ENCODE measurements at regions not wholly inside any gene's neighbourhood (a gene's known extent, or its start where the extent isn't known, plus 50 kb on each side); places are given as distances from the start of the nearest gene placed in this dataset.
"Not testable (repeated sequence)": the region's sequence is repeated elsewhere in the genome, so short reads cannot be mapped to it uniquely, and the experiment has no call there.

DNA sequence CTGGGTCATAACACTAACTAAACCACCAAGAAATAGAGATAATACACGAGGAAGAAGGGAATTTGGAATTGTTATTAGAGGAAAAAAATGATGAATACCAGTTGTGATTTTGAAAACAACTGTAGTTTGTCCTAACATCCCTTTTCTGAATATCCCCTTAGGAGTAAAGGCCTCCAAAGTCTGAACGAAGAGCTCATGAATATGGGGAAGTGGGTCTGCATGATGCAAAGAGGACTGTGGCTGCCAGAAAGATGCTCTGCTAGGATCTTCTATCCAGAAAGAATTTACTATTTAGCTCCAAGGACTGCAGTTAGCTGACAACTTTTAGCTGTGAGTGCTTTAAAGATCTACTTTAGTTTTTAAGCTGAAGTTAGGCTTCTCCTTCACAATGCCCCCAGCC, 308.8 kb upstream of the HS3ST5 start:
- DNase-seq (ENCODE audit: extremely low read depth, low read depth) = no peak
- TF ChIP-seq, protein P1, sequence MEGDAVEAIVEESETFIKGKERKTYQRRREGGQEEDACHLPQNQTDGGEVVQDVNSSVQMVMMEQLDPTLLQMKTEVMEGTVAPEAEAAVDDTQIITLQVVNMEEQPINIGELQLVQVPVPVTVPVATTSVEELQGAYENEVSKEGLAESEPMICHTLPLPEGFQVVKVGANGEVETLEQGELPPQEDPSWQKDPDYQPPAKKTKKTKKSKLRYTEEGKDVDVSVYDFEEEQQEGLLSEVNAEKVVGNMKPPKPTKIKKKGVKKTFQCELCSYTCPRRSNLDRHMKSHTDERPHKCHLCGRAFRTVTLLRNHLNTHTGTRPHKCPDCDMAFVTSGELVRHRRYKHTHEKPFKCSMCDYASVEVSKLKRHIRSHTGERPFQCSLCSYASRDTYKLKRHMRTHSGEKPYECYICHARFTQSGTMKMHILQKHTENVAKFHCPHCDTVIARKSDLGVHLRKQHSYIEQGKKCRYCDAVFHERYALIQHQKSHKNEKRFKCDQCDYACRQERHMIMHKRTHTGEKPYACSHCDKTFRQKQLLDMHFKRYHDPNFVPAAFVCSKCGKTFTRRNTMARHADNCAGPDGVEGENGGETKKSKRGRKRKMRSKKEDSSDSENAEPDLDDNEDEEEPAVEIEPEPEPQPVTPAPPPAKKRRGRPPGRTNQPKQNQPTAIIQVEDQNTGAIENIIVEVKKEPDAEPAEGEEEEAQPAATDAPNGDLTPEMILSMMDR (IDR thresholded peaks at IDR 0.05; ENCODE audit: low read depth, low read length, missing control alignments) = no peak
- no peak overlapping the region for H3K4me3 ChIP-seq (replicated peaks; ENCODE audit: low read depth, low read length)

DNA sequence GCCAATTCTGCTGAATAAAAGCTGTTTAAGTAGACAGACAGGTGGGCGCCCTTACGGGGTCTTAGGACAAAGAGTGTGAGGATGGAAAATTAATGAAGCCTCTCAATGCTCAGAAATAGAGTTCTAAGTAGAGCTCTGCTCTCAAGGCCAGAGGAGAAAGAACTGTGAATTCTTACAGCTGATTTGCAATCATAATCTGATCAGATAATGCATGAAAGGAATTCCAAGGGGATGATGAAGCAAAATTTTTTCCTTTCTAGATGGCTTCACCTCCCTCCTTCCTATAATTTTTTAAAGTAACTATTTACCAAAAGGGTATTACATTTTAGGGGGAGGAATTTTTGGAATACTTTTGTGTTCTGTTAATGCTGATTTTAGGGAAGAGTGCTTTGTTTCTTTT, 308.1 kb upstream of the HS3ST5 start:
- TF ChIP-seq, protein P1 (IDR thresholded peaks at IDR 0.05; ENCODE audit: low read depth, low read length, missing control alignments) = no peak
- H3K4me3 ChIP-seq (replicated peaks; ENCODE audit: low read depth, low read length) = no peak overlapping the region
- no peak for DNase-seq (ENCODE audit: extremely low read depth, low read depth)

DNA sequence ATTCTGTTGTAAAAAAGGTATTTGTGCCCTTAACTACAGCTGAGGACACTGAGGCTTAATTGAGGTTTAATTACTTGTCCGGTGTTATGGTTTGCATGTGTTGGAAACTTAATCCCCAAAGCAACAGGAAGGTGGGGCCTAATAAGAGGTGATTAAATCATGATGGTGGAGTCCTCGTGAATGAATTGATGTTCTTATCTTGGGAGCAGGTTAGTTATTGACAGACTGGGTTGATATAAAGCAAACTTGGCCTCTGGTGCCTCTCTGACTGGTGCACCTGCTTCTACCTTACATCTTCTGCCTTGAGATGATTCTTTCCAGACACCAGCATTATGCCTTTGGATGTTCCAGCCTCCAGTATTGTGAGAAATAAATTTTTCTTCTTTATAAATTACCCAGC, 306.5 kb upstream of the HS3ST5 start:
- no peak overlapping the region for H3K4me3 ChIP-seq (replicated peaks; ENCODE audit: low read depth, low read length)
- TF ChIP-seq, protein P1 (IDR thresholded peaks at IDR 0.05; ENCODE audit: low read depth, low read length, missing control alignments) = no peak
- no peak for DNase-seq (ENCODE audit: extremely low read depth, low read depth)

DNA sequence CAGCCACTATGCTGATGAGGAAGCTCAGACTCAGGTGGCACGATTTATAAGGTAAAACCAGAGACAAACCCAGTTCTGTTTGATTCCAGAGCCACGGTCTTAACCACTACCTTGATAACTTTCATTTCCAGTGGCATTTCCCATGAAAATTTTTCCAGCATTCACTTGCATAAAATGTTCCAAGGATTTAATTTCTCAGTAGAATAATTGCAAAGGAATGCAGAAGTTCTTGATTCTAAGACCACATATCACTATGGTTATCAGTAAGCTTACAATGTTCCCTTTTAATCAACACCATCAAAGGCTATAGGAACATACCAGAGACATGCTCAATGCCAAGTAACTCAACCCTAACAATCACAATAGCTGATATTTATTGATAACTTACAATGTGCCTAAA, 306.0 kb upstream of the HS3ST5 start:
- DNase-seq (ENCODE audit: extremely low read depth, low read depth) = no peak
- TF ChIP-seq, protein P1 (IDR thresholded peaks at IDR 0.05; ENCODE audit: low read depth, low read length, missing control alignments) = no peak

DNA sequence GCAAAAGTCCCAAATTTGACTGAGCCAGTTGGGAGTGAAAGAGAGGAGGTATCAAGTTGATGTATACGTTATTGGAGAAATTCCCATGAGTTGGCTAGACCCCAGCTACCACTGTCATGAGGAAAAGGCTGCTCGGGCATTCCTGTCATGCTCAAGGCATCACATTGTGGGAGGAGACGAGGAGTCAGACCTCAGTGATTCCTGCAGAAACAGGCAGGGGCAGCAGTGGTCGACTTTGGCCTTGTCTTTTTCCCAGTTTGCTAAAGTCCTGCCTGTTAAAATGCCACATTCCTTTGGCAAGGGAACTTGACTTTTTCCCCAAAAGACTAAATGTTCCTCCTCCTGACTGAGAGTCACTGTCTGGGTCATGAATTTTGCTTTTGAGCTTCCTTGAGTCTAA, 295.5 kb upstream of the HS3ST5 start:
- H3K4me3 ChIP-seq (replicated peaks; ENCODE audit: low read depth, low read length) = no peak overlapping the region
- TF ChIP-seq, protein P1 (IDR thresholded peaks at IDR 0.05; ENCODE audit: low read depth, low read length, missing control alignments) = no peak
- no peak for DNase-seq (ENCODE audit: extremely low read depth, low read depth)

More for the DNA sequence above, 306.0 kb upstream of the HS3ST5 start:
- no peak overlapping the region for H3K4me3 ChIP-seq (replicated peaks; ENCODE audit: low read depth, low read length)

DNA sequence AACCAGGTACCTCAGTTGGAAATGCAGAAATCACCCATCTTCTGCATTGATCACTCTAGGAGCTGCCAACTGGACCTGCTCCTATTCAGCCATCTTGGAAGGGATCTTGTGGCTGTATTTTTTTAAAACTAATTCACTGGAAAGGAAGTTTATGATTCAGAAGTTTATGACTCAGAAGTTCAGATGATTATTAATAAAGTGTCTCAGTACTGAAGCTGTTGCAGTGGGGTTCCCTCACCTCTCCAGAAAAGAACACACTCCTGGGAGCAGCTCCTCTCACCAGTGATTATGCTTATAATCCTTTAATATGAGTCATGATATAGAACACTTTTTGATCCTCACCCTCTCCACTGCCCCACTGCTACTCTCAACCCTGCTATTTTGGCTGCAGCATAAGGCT, 291.2 kb upstream of the HS3ST5 start:
- no peak for DNase-seq (ENCODE audit: extremely low read depth, low read depth)
- TF ChIP-seq, protein P1 (IDR thresholded peaks at IDR 0.05; ENCODE audit: low read depth, low read length, missing control alignments) = no peak
- no peak overlapping the region for H3K4me3 ChIP-seq (replicated peaks; ENCODE audit: low read depth, low read length)

DNA sequence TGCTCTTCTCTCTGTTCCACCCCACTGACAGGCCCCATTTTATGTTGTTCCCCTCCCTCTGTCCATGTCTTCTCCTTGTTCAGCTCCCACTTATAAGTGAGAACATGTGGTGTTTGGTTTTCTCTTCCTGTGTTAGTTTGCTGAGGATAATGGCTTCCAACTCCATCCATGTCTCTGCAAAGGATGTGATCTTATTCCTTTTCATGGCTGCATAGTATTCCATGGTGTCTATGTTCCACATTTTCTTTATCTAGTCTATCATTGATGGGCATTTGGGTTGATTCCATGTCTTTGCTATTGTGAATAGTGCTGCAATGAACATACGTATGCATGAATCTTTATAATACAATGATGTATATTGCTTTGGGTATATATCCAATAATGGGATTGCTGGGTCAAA, 283.4 kb upstream of the HS3ST5 start:
- not testable (repeated sequence) for H3K4me3 ChIP-seq (replicated peaks; ENCODE audit: low read depth, low read length); DNase-seq (ENCODE audit: extremely low read depth, low read depth)

Data from HFF-Myc (cell line).